ENCODE measurements at regions not wholly inside any gene's neighbourhood (a gene's known extent, or its start where the extent isn't known, plus 50 kb on each side); places are given as distances from the start of the nearest gene placed in this dataset.

DNA sequence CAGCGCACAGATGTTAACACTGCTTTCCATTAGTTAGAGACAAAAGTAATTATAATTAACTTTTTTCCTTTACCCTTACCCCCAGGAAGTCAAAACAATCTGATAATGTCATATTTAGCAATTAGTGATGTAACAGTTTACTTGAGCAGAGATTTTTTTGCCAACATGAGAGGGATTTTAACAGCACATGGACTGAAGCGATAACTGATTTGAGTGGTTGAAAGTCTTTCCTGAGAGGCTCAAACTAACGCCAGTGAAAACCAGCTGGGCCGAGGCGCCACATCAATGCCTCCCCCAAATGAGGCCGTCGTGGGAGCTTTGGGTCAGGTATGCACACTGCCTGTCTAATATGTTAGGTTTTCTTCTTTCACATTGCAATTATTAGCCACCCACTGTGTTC, 469.9 kb upstream of the SMIM21 start:
- no peak for DNase-seq (ENCODE audit: low spot score in 2 of 2, unreplicated experiment in 2 of 2)
- no peak for TF ChIP-seq CTCF (IDR thresholded peaks at IDR 0.05; ENCODE audit: unreplicated experiment)
- H3K27me3 Mint-ChIP-seq (ENCODE audit: low read depth): no peaks in the 10 kb centered on the region
- H3K36me3 Mint-ChIP-seq: no peaks in the 10 kb centered on the region
- no peak overlapping the region for H3K27ac Mint-ChIP-seq
- peaks cover 7% of the 10 kb centered on the region for H3K4me1 Mint-ChIP-seq
- H3K4me3 Mint-ChIP-seq: no peak overlapping the region
- H3K9me3 Mint-ChIP-seq: peaks cover 12% of the 10 kb centered on the region

GRCh38 chr18:75896865-75897264, 469.4 kb upstream of the SMIM21 start:
- Mint-ChIP-seq H3K9me3 (peaks cover 12% of the 10 kb centered on the region), H3K4me1 (peaks cover 7% of the 10 kb centered on the region), H3K36me3 (no peaks in the 10 kb centered on the region), H3K4me3 (no peak overlapping the region), H3K27ac (no peak overlapping the region), H3K27me3 (ENCODE audit: low read depth) (no peaks in the 10 kb centered on the region)
- TF ChIP-seq CTCF (IDR thresholded peaks at IDR 0.05; ENCODE audit: unreplicated experiment): no peak
- DNase-seq (ENCODE audit: low spot score in 2 of 2, unreplicated experiment in 2 of 2): no peak

DNA sequence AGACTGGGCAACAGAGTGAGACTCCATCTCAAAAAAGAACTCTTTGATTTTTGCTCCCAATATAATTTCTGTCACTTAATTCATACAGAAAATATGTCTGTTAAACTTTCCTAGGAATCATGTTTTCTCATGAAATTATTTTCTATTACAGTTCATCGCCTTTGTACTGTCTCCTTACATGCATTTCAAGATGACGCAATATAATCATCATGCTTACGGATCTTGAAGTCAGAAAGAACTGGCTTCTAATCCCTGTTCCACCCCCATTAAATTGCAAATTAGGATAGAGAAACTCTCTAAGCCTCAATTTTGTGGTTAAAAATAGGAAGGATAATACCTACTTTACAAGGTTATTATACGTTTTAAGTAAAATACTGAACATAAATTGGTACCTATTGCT, 467.6 kb upstream of the SMIM21 start:
- H3K36me3 Mint-ChIP-seq: no peaks in the 10 kb centered on the region
- peaks cover 7% of the 10 kb centered on the region for H3K4me1 Mint-ChIP-seq
- no peaks in the 10 kb centered on the region for H3K27me3 Mint-ChIP-seq (ENCODE audit: low read depth)
- no peak for TF ChIP-seq CTCF (IDR thresholded peaks at IDR 0.05; ENCODE audit: unreplicated experiment)
- H3K4me3 Mint-ChIP-seq: no peak overlapping the region
- H3K27ac Mint-ChIP-seq: no peak overlapping the region
- no peak for DNase-seq (ENCODE audit: low spot score in 2 of 2, unreplicated experiment in 2 of 2)
- H3K9me3 Mint-ChIP-seq: peaks cover 12% of the 10 kb centered on the region

DNA sequence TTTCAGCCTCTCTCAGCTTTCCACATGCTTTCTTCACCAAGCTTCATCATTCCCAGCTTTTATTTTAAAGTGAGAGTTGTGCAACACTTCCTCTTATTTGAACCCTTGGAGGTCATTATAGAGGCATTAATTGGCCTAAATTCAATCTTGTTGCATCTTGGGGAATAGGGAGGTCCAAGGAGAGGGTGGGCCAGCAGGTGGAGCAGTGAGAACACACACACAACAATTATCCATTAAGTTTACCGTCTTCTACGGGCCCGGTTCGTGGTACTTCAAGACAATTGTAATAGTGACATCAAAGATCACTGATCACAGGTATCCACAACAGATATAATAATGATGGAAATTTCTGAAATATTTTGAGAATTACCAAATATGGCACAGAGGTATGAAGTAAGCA, 457.2 kb upstream of the SMIM21 start:
- no peak overlapping the region for H3K27ac Mint-ChIP-seq
- no peak for TF ChIP-seq CTCF (IDR thresholded peaks at IDR 0.05; ENCODE audit: unreplicated experiment)
- H3K4me1 Mint-ChIP-seq: peaks cover 12% of the 10 kb centered on the region
- peaks cover 18% of the 10 kb centered on the region for H3K9me3 Mint-ChIP-seq
- no peak overlapping the region for H3K4me3 Mint-ChIP-seq
- H3K27me3 Mint-ChIP-seq (ENCODE audit: low read depth): no peaks in the 10 kb centered on the region
- peaks cover 2% of the 10 kb centered on the region for H3K36me3 Mint-ChIP-seq
- no peak for DNase-seq (ENCODE audit: low spot score in 2 of 2, unreplicated experiment in 2 of 2)

DNA sequence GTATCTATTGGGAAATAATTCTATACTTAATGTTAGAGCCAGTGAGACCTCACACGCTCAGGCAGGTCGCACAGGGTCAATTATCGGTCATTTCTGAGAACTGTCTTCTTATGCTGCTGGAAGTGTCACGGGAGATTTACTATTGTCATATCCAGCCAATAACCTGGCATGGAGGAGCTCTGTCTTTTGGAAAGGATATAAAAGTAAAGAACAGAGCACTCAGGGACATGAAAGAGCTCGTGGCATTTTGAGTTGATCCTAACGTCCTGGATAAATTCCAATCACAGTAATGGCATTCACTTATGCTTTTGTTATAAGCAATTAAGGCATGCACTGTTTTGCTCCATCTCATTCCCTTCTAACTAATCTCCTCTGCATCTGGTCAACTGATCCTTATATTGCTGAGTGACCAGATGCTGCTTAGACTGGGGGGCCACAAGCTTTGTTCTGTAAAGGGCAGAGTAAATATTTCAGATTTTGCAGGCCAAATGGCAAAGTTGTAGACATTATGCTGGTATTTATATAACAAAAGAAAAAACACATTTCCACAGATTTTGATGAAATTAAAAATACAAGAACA, 453.5 kb upstream of the SMIM21 start:
- H3K9me3 Mint-ChIP-seq: peaks cover 32% of the 10 kb centered on the region
- no peak for DNase-seq (ENCODE audit: low spot score in 2 of 2, unreplicated experiment in 2 of 2)
- H3K27me3 Mint-ChIP-seq (ENCODE audit: low read depth): no peaks in the 10 kb centered on the region
- no peak overlapping the region for H3K4me3 Mint-ChIP-seq
- no peak for TF ChIP-seq CTCF (IDR thresholded peaks at IDR 0.05; ENCODE audit: unreplicated experiment)
- peaks cover 6% of the 10 kb centered on the region for H3K36me3 Mint-ChIP-seq
- peak overlapping the region; percentile 37 for H3K27ac Mint-ChIP-seq
- peaks cover 12% of the 10 kb centered on the region for H3K4me1 Mint-ChIP-seq

DNA sequence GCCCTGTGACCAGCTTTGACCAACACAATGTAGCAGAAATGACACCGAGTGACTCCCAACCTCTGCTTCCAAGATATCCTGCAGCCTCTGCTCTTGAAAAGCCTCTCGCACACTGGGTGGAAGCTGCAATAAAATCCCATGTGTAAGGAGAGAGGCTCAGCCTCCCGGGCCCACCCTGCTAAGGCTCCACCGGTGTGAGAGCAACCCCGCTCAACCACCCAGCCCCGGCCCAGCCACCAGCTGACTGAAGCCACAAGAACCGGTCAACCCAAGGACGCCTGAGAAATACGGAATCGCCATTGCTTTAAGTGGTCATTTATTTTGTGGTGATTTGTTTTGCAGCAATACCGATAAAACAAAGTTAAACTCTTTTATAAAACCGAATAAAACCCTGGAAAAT, 452.8 kb upstream of the SMIM21 start:
- Mint-ChIP-seq H3K4me1 (peaks cover 12% of the 10 kb centered on the region), H3K27me3 (ENCODE audit: low read depth) (no peaks in the 10 kb centered on the region), H3K4me3 (no peak overlapping the region), H3K9me3 (peaks cover 32% of the 10 kb centered on the region), H3K27ac (peak overlapping the region; percentile 61), H3K36me3 (peaks cover 6% of the 10 kb centered on the region)
- DNase-seq (ENCODE audit: low spot score in 2 of 2, unreplicated experiment in 2 of 2): no peak
- no peak for TF ChIP-seq CTCF (IDR thresholded peaks at IDR 0.05; ENCODE audit: unreplicated experiment)
